GM12878 (cell line): ENCODE measurements at regions not wholly inside any gene's neighbourhood (a gene's known extent, or its start where the extent isn't known, plus 50 kb on each side); places are given as distances from the start of the nearest gene placed in this dataset.

ENCODE experiments used
- ATAC-seq: fragments of 200-7000 bp; cut with Tn5 transposase; 3 replicates; pipeline ENCODE4 v1.9.1; 2020; ENCODE audit warnings: mild to moderate bottlenecking, moderate library complexity
- BruUV-seq: library from RNA; stranded (reverse); fragments of 400-500 nt; replicated peaks from 2 replicates; lab custom pipeline; 2021; lab: Mats Ljungman, UMichigan
- CTCF ChIA-PET: fragments of 300-600 bp; sonication (Branson Sonifier 250); formaldehyde crosslinking; extraction: SDS; loops from one replicate; lab custom pipeline; 2021; ENCODE audit warnings: inconsistent platforms; lab: Yijun Ruan, JAX
- POLR2A ChIA-PET: fragments of 350-600 bp; formaldehyde crosslinking; extraction: SDS; loops from one replicate; lab custom pipeline; 2021; ENCODE audit warnings: inconsistent platforms; lab: Charles Lee
- RAD21 ChIA-PET: fragments of 300-600 bp; sonication (Branson Sonifier 250); formaldehyde crosslinking; loops from one replicate; lab custom pipeline; 2023; ENCODE audit warnings: antibody characterized with exemption; ENCODE audit not compliant: unreplicated experiment; lab: Charles Lee
- SMC1A ChIA-PET: fragments of 300-600 bp; sonication (Branson Sonifier 250); formaldehyde crosslinking; loops from one replicate; lab custom pipeline; 2023; ENCODE audit not compliant: unreplicated experiment, uncharacterized antibody; lab: Charles Lee
- DNase-seq: peaks from one replicate; pipeline ENCODE4 v3.0.0-alpha.2; 2011; ENCODE audit warnings: low read depth, low spot score
- FAIRE-seq: peaks from 3 replicates; lab custom pipeline; 2011; peaks lifted over from hg19 to GRCh38; lab: Jason Lieb, UNC
- H2AFZ ChIP-seq: 2 replicates; pipeline ENCODE4 v1.6.0; 2011; ENCODE audit warnings: low read depth, low read length, control low read depth; ENCODE audit not compliant: control insufficient read depth
- H3K27ac ChIP-seq: 2 replicates; pipeline ENCODE4 v1.5.1; 2011; ENCODE audit warnings: control low read depth; ENCODE audit not compliant: control insufficient read depth, insufficient read depth
- H3K27me3 ChIP-seq, 2 experiments: replicated peaks in 1 of 2; 2 replicates each; pipeline versions ENCODE4 v1.6.0 to v1.6.1; 2011; ENCODE audit warnings: low read length in 1 of 2; ENCODE audit not compliant: control insufficient read depth in 2 of 2, insufficient read depth in 2 of 2
- H3K36me3 ChIP-seq, 2 experiments: 2 replicates each; pipeline ENCODE4 v1.5.1; 2011; ENCODE audit warnings: low read length in 1 of 2; ENCODE audit not compliant: control insufficient read depth in 2 of 2, insufficient read depth in 2 of 2
- H3K4me1 ChIP-seq: 2 replicates; pipeline ENCODE4 v1.6.1; 2011; ENCODE audit warnings: mild to moderate bottlenecking, low read length, moderate library complexity, mixed read lengths; ENCODE audit not compliant: control insufficient read depth, insufficient read depth
- H3K4me2 ChIP-seq: 2 replicates; pipeline ENCODE4 v1.6.0; 2011; ENCODE audit warnings: control low read depth; ENCODE audit not compliant: control insufficient read depth, insufficient read depth
- H3K4me3 ChIP-seq: fragments of 200-600 bp; sonication (generic); 2 replicates; pipeline ENCODE4 v1.5.1; 2016
- H3K79me2 ChIP-seq: 2 replicates; pipeline ENCODE4 v1.6.0; 2011; ENCODE audit warnings: low read length; ENCODE audit not compliant: control insufficient read depth, insufficient read depth
- H3K9ac ChIP-seq: 2 replicates; pipeline ENCODE4 v1.8.0; 2011; ENCODE audit warnings: low read length, control low read depth, mixed read lengths; ENCODE audit not compliant: control insufficient read depth, insufficient read depth
- H3K9me3 ChIP-seq: replicated peaks from 3 replicates; pipeline ENCODE4 v1.5.1; 2011; ENCODE audit warnings: mild to moderate bottlenecking, low read length; ENCODE audit not compliant: control insufficient read depth, insufficient read depth
- H4K20me1 ChIP-seq: 2 replicates; pipeline ENCODE4 v1.6.0; 2011; ENCODE audit not compliant: control insufficient read depth, insufficient read depth
- BACH1 ChIP-seq: fragments of 450-650 bp; IDR thresholded peaks from 2 replicates; pipeline ENCODE4 v1.6.1; 2017; ENCODE audit warnings: mild to moderate bottlenecking, borderline replicate concordance
- ELK1 ChIP-seq: IDR thresholded peaks from 2 replicates; pipeline ENCODE4 v1.6.1; 2012; ENCODE audit warnings: low read depth, low read length, improper control_type of control experiment
- FOS ChIP-seq: IDR thresholded peaks from 3 replicates; pipeline ENCODE4 v1.6.1; 2011; ENCODE audit warnings: borderline replicate concordance; ENCODE audit not compliant: insufficient read length; ENCODE audit errors: extremely low read depth
- FOXK2 ChIP-seq: fragments of 450-650 bp; IDR thresholded peaks from 2 replicates; pipeline ENCODE4 v1.6.1; 2017; ENCODE audit warnings: mild to moderate bottlenecking, moderate library complexity
- GABPA ChIP-seq: IDR thresholded peaks from 2 replicates; pipeline ENCODE4 v1.6.1; 2014; ENCODE audit warnings: antibody characterized with exemption, low read depth, mild to moderate bottlenecking, inconsistent platforms
- HDAC2 ChIP-seq: fragments of 200-600 bp; sonication (generic); IDR thresholded peaks from 2 replicates; pipeline ENCODE4 v1.6.1; 2017
- JUND ChIP-seq: IDR thresholded peaks from 2 replicates; pipeline ENCODE4 v1.6.1; 2012; ENCODE audit warnings: low read depth, mild to moderate bottlenecking, low read length, improper control_type of control experiment, moderate library complexity
- MEF2A ChIP-seq: IDR thresholded peaks from 2 replicates; pipeline ENCODE4 v1.6.1; 2011; ENCODE audit warnings: low read depth, mild to moderate bottlenecking, low read length, moderate library complexity; ENCODE audit not compliant: insufficient read depth
- PAX5 ChIP-seq: IDR thresholded peaks from 2 replicates; pipeline ENCODE4 v1.6.1; 2011; ENCODE audit warnings: low read depth, low read length, borderline replicate concordance
- PKNOX1 ChIP-seq: fragments of 450-650 bp; IDR thresholded peaks from 2 replicates; pipeline ENCODE4 v1.6.1; 2016; ENCODE audit warnings: mild to moderate bottlenecking
- PML ChIP-seq: IDR thresholded peaks from 2 replicates; pipeline ENCODE4 v1.6.1; 2012; ENCODE audit warnings: low read length, inconsistent platforms
- POLR2A ChIP-seq: IDR thresholded peaks from 2 replicates; pipeline ENCODE4 v1.6.1; 2011; ENCODE audit warnings: low read depth, mild to moderate bottlenecking, low read length
- POLR2AphosphoS5 ChIP-seq: IDR thresholded peaks from 2 replicates; pipeline ENCODE4 v1.6.1; 2011; ENCODE audit warnings: mild to moderate bottlenecking, low read length, inconsistent platforms
- RCOR1 ChIP-seq: conservative IDR thresholded peaks from 2 replicates; pipeline ENCODE4 v1.6.1; 2012; ENCODE audit warnings: low read depth, low read length, improper control_type of control experiment
- RUNX3 ChIP-seq: IDR thresholded peaks from 2 replicates; pipeline ENCODE4 v1.6.1; 2012; ENCODE audit warnings: low read length, inconsistent platforms
- YY1 ChIP-seq: IDR thresholded peaks from 2 replicates; pipeline ENCODE4 v1.6.1; 2011; ENCODE audit warnings: low read depth, mild to moderate bottlenecking, low read length
- ZSCAN29 ChIP-seq: fragments of 450-650 bp; IDR thresholded peaks from 2 replicates; pipeline ENCODE4 v1.6.1; 2017; ENCODE audit warnings: mild to moderate bottlenecking, moderate library complexity
- ZZZ3 ChIP-seq: IDR thresholded peaks from 2 replicates; pipeline ENCODE4 v1.6.1; 2011; ENCODE audit warnings: low read depth; ENCODE audit not compliant: control insufficient read depth, insufficient read length
- WGBS: methylation state at CpG from one replicate; pipeline ENCODE4 v1.1.6; 2016; ENCODE audit warnings: low lambda C conversion rate; ENCODE audit not compliant: insufficient replicate concordance, insufficient coverage; ENCODE audit errors: missing lambda C conversion rate; 5-methylcytosine and 5-hydroxymethylcytosine counted together
- in situ Hi-C: fragments of 300-500 bp; cut with MboI; formaldehyde crosslinking; loops from 9 replicates; pipeline ENCODE4 v1.14.3; 2018; ENCODE audit warnings: mixed read lengths
- intact Hi-C: fragments of 100-400 bp; cut with micrococcal nuclease; formaldehyde crosslinking; loops from one replicate; pipeline ENCODE4 v1.14.2; 2022; ENCODE audit not compliant: unreplicated experiment

- FAIRE-seq (no peak), DNase-seq (no peak), ATAC-seq (no peak)
- Histone ChIP-seq H2AFZ (no peak overlapping the region), H3K27me3 (no peaks in the 10 kb centered on the region), H3K9me3 (no peaks in the 10 kb centered on the region), H3K79me2 (no peaks in the 10 kb centered on the region), H3K4me2 (no peak overlapping the region), H4K20me1 (no peaks in the 10 kb centered on the region), H3K36me3 (no peaks in the 10 kb centered on the region), H3K9ac (no peak overlapping the region), H3K4me3 (no peak overlapping the region), H3K4me1 (no peaks in the 10 kb centered on the region), H3K27ac (no peak overlapping the region)
- 44% methylated on average over 8 of the region's 8 CpGs for WGBS
- in situ Hi-C loops (no loop called here), intact Hi-C loops (no loop called here)
- ChIA-PET POLR2A (interaction anchor here (0.6 kb wide), 1 partner anchor 125 kb away, joined by 3 read pairs; no protein-coding TSS in a partner anchor), RAD21 (no interaction called here), CTCF (interaction anchor here (1.6 kb wide), 1 partner anchor 11 kb away, joined by 3 read pairs; no protein-coding TSS in a partner anchor), SMC1A (interaction anchor here (1.0 kb wide), 1 partner anchor 8 kb away, joined by 3 read pairs; no protein-coding TSS in a partner anchor)
- TF ChIP-seq POLR2AphosphoS5 (no peak), ELK1 (no peak), RUNX3 (no peak), PML (no peak), MEF2A (no peak), PAX5 (no peak), ZSCAN29 (no peak), POLR2A (no peak), PKNOX1 (no peak), YY1 (no peak), RCOR1 (no peak), BACH1 (no peak), HDAC2 (no peak), JUND (no peak), FOS (no peak), ZZZ3 (no peak), FOXK2 (no peak), GABPA (no peak)
- BruUV-seq: no TSS peak
Measured at GRCh38 chr9:107606149-107606790, 116.7 kb upstream of the KLF4 start.
